ENCODE measurements at regions not wholly inside any gene's neighbourhood (a gene's known extent, or its start where the extent isn't known, plus 50 kb on each side); places are given as distances from the start of the nearest gene placed in this dataset.

GRCh38 chr2:134155134-134155533, 98.7 kb upstream of the MGAT5 start:
- Histone ChIP-seq H3K4me3 (ENCODE audit: low read depth, low read length) (no peak overlapping the region), H3K27me3 (ENCODE audit: control insufficient read depth, insufficient read depth, low read length) (no peaks in the 10 kb centered on the region), H3K36me3 (ENCODE audit: control insufficient read depth, insufficient read depth, low read length) (no peaks in the 10 kb centered on the region)
- no peak for DNase-seq (ENCODE audit: low read depth)
- TF ChIP-seq CTCF (IDR thresholded peaks at IDR 0.05; ENCODE audit: insufficient read depth, low read length, poor library complexity, severe bottlenecking), result no peak

GRCh38 chr2:134158295-134158694, 95.6 kb upstream of the MGAT5 start:
- H3K4me3 ChIP-seq (ENCODE audit: low read depth, low read length), result no peak overlapping the region
- no peak for DNase-seq (ENCODE audit: low read depth)
- H3K36me3 ChIP-seq (ENCODE audit: control insufficient read depth, insufficient read depth, low read length), result no peaks in the 10 kb centered on the region
- no peak for TF ChIP-seq CTCF (IDR thresholded peaks at IDR 0.05; ENCODE audit: insufficient read depth, low read length, poor library complexity, severe bottlenecking)
- no peaks in the 10 kb centered on the region for H3K27me3 ChIP-seq (ENCODE audit: control insufficient read depth, insufficient read depth, low read length)

- H3K4me3 ChIP-seq (ENCODE audit: low read depth, low read length), result no peak overlapping the region
- no peaks in the 10 kb centered on the region for H3K36me3 ChIP-seq (ENCODE audit: control insufficient read depth, insufficient read depth, low read length)
- no peak for TF ChIP-seq CTCF (IDR thresholded peaks at IDR 0.05; ENCODE audit: insufficient read depth, low read length, poor library complexity, severe bottlenecking)
- no peak for DNase-seq (ENCODE audit: low read depth)
- H3K27me3 ChIP-seq (ENCODE audit: control insufficient read depth, insufficient read depth, low read length), result no peaks in the 10 kb centered on the region
Observed at GRCh38 chr2:134161170-134161547, 92.7 kb upstream of the MGAT5 start.

- no peak overlapping the region for H3K4me3 ChIP-seq (ENCODE audit: low read depth, low read length)
- TF ChIP-seq CTCF (IDR thresholded peaks at IDR 0.05; ENCODE audit: insufficient read depth, low read length, poor library complexity, severe bottlenecking), result no peak
- DNase-seq (ENCODE audit: low read depth), result no peak
- H3K36me3 ChIP-seq (ENCODE audit: control insufficient read depth, insufficient read depth, low read length), result no peaks in the 10 kb centered on the region
- H3K27me3 ChIP-seq (ENCODE audit: control insufficient read depth, insufficient read depth, low read length), result no peaks in the 10 kb centered on the region
Observed at GRCh38 chr2:134163336-134163735, 90.5 kb upstream of the MGAT5 start.

- Histone ChIP-seq H3K36me3 (ENCODE audit: control insufficient read depth, insufficient read depth, low read length) (no peaks in the 10 kb centered on the region), H3K4me3 (ENCODE audit: low read depth, low read length) (no peak overlapping the region), H3K27me3 (ENCODE audit: control insufficient read depth, insufficient read depth, low read length) (no peaks in the 10 kb centered on the region)
- DNase-seq (ENCODE audit: low read depth), result no peak
- TF ChIP-seq CTCF (IDR thresholded peaks at IDR 0.05; ENCODE audit: insufficient read depth, low read length, poor library complexity, severe bottlenecking), result no peak
Observed at GRCh38 chr2:134164306-134164705, 89.6 kb upstream of the MGAT5 start.

GRCh38 chr2:134167015-134167414, 86.9 kb upstream of the MGAT5 start:
- DNase-seq (ENCODE audit: low read depth), result no peak
- TF ChIP-seq CTCF (IDR thresholded peaks at IDR 0.05; ENCODE audit: insufficient read depth, low read length, poor library complexity, severe bottlenecking), result no peak
- Histone ChIP-seq H3K4me3 (ENCODE audit: low read depth, low read length) (no peak overlapping the region), H3K36me3 (ENCODE audit: control insufficient read depth, insufficient read depth, low read length) (no peaks in the 10 kb centered on the region), H3K27me3 (ENCODE audit: control insufficient read depth, insufficient read depth, low read length) (no peaks in the 10 kb centered on the region)

All from kidney epithelial cell (primary cell).